ENCODE measurements at regions not wholly inside any gene's neighbourhood (a gene's known extent, or its start where the extent isn't known, plus 50 kb on each side); places are given as distances from the start of the nearest gene placed in this dataset.

- TF ChIP-seq POLR2A (IDR thresholded peaks at IDR 0.05) (no peak), POLR2AphosphoS5 (IDR thresholded peaks at IDR 0.05) (no peak)
- TF ChIP-seq, protein P1, sequence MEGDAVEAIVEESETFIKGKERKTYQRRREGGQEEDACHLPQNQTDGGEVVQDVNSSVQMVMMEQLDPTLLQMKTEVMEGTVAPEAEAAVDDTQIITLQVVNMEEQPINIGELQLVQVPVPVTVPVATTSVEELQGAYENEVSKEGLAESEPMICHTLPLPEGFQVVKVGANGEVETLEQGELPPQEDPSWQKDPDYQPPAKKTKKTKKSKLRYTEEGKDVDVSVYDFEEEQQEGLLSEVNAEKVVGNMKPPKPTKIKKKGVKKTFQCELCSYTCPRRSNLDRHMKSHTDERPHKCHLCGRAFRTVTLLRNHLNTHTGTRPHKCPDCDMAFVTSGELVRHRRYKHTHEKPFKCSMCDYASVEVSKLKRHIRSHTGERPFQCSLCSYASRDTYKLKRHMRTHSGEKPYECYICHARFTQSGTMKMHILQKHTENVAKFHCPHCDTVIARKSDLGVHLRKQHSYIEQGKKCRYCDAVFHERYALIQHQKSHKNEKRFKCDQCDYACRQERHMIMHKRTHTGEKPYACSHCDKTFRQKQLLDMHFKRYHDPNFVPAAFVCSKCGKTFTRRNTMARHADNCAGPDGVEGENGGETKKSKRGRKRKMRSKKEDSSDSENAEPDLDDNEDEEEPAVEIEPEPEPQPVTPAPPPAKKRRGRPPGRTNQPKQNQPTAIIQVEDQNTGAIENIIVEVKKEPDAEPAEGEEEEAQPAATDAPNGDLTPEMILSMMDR (IDR thresholded peaks at IDR 0.05): no peak
These were observed 51.4 kb upstream of the NEK6 start for GRCh38 chr9:124206391-124206790.

All from upper lobe of left lung (tissue), 4 donors.